ENCODE measurements at regions not wholly inside any gene's neighbourhood (a gene's known extent, or its start where the extent isn't known, plus 50 kb on each side); places are given as distances from the start of the nearest gene placed in this dataset.

DNA sequence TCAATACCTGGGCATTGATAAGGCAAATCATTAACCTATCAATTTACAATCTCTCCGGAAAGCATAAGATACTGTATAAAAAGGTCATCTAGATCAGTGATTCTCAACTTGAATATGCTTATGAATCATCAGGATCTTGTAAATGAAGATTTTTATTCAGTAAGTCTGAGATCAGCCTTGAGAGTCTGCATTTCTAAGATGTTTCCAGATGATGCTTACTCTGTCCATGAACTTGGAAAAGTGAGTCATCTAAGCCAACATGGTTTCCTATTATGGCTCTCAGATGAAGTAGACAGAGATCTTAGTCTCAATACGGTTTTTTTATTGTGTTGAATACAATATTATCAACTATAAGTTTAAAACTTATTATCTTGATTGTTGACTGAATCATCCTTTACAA lies 226.4 kb upstream of the KIRREL3 start:
- TF ChIP-seq BRCA1 (IDR thresholded peaks at IDR 0.05; ENCODE audit: low read depth, low read length) (no peak), YY1 (IDR thresholded peaks at IDR 0.05; ENCODE audit: low read depth, low read length) (no peak), TCF3 (IDR thresholded peaks at IDR 0.05; ENCODE audit: borderline replicate concordance, insufficient read depth, low read depth, low read length) (no peak), BHLHE40 (IDR thresholded peaks at IDR 0.05; ENCODE audit: borderline replicate concordance in 1 of 2, low read depth in 2 of 2, low read length in 1 of 2) (no peak), POLR2AphosphoS5 (IDR thresholded peaks at IDR 0.05; ENCODE audit: low read length) (no peak), ESRRA (IDR thresholded peaks at IDR 0.05; ENCODE audit: low read length) (no peak), CBX5 (IDR thresholded peaks at IDR 0.05; ENCODE audit: low read depth) (no peak), RBBP5 (conservative IDR thresholded peaks at IDR 0.05) (no peak), SP1 (IDR thresholded peaks at IDR 0.05; ENCODE audit: low read depth, low read length) (no peak), ASH2L (IDR thresholded peaks at IDR 0.05; ENCODE audit: borderline replicate concordance, low read depth) (no peak), LARP7 (IDR thresholded peaks at IDR 0.05) (no peak)
- TF ChIP-seq, protein P1, sequence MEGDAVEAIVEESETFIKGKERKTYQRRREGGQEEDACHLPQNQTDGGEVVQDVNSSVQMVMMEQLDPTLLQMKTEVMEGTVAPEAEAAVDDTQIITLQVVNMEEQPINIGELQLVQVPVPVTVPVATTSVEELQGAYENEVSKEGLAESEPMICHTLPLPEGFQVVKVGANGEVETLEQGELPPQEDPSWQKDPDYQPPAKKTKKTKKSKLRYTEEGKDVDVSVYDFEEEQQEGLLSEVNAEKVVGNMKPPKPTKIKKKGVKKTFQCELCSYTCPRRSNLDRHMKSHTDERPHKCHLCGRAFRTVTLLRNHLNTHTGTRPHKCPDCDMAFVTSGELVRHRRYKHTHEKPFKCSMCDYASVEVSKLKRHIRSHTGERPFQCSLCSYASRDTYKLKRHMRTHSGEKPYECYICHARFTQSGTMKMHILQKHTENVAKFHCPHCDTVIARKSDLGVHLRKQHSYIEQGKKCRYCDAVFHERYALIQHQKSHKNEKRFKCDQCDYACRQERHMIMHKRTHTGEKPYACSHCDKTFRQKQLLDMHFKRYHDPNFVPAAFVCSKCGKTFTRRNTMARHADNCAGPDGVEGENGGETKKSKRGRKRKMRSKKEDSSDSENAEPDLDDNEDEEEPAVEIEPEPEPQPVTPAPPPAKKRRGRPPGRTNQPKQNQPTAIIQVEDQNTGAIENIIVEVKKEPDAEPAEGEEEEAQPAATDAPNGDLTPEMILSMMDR (IDR thresholded peaks at IDR 0.05 in 2 of 3, conservative IDR thresholded peaks at IDR 0.05 in 1 of 3; ENCODE audit: control insufficient read depth in 2 of 3, extremely low read depth in 1 of 3, insufficient read depth in 1 of 3, low read depth in 3 of 3, low read length in 3 of 3): no peak
- TF ChIP-seq, protein P2, sequence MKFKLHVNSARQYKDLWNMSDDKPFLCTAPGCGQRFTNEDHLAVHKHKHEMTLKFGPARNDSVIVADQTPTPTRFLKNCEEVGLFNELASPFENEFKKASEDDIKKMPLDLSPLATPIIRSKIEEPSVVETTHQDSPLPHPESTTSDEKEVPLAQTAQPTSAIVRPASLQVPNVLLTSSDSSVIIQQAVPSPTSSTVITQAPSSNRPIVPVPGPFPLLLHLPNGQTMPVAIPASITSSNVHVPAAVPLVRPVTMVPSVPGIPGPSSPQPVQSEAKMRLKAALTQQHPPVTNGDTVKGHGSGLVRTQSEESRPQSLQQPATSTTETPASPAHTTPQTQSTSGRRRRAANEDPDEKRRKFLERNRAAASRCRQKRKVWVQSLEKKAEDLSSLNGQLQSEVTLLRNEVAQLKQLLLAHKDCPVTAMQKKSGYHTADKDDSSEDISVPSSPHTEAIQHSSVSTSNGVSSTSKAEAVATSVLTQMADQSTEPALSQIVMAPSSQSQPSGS (IDR thresholded peaks at IDR 0.05; ENCODE audit: low read length): no peak

All from GM12878 (cell line).